T-cell (primary cell): ENCODE measurements at regions not wholly inside any gene's neighbourhood (a gene's known extent, or its start where the extent isn't known, plus 50 kb on each side); places are given as distances from the start of the nearest gene placed in this dataset.

Source experiments
- ATAC-seq, 4 experiments: fragments of 200-7000 bp in 3 of 4; fragments of 150-1000 bp in 1 of 4; cut with Tn5 transposase; replicated peaks in 1 of 4; 1 replicate in 3 of 4; 2 replicates in 1 of 4; pipeline ENCODE4 v1.10.0; 2021; ENCODE audit warnings: moderate library complexity in 3 of 4, mild to moderate bottlenecking in 2 of 4, moderate number of reproducible peaks in 1 of 4
- CTCF ChIA-PET, 2 donors: fragments of 300-600 bp; sonication (Branson Sonifier 250); formaldehyde crosslinking; loops; one replicate each; lab custom pipeline; 2022; ENCODE audit warnings: antibody characterized with exemption in 2 of 2; lab: Charles Lee
- POLR2A ChIA-PET, 2 donors: fragments of 300-600 bp; sonication (Branson Sonifier 250); formaldehyde crosslinking; loops; one replicate each; lab custom pipeline; 2022; ENCODE audit warnings: antibody characterized with exemption in 2 of 2; lab: Charles Lee
- DNase-seq, 35 experiments: peaks; one replicate each; pipeline versions ENCODE4 v3.0.0 to v3.0.0-alpha.2; 2013 to 2023
- H3K27ac ChIP-seq: one replicate; pipeline ENCODE4 v1.5.1; 2013; ENCODE audit warnings: low read length
- H3K27me3 ChIP-seq, 2 experiments: replicated peaks in 1 of 2; 1 replicate in 1 of 2; 2 replicates in 1 of 2; pipeline versions ENCODE4 v1.6.1 to v1.7.0; 2013; ENCODE audit warnings: low read length in 1 of 2, mixed read lengths in 1 of 2; ENCODE audit not compliant: control insufficient read depth in 2 of 2, insufficient read depth in 2 of 2; ENCODE audit errors: extremely low read depth in 1 of 2
- H3K36me3 ChIP-seq, 2 donors: 1 replicate in 1 of 2; 2 replicates in 1 of 2; pipeline versions ENCODE4 v1.6.1 to v1.7.0; 2013; ENCODE audit warnings: low read length in 1 of 2; ENCODE audit not compliant: control insufficient read depth in 2 of 2, insufficient read depth in 1 of 2; ENCODE audit errors: extremely low read depth in 1 of 2
- H3K4me1 ChIP-seq, 2 experiments: 1 replicate in 1 of 2; 2 replicates in 1 of 2; pipeline versions ENCODE4 v1.6.1 to v1.7.0; 2013; ENCODE audit warnings: low read length in 2 of 2, mixed read lengths in 1 of 2; ENCODE audit not compliant: insufficient read depth in 2 of 2, control insufficient read depth in 1 of 2; ENCODE audit errors: extremely low read depth in 1 of 2
- H3K4me3 ChIP-seq, 2 donors: 1 replicate in 1 of 2; 2 replicates in 1 of 2; pipeline versions ENCODE4 v1.5.1 to v1.7.0; 2013; ENCODE audit warnings: mild to moderate bottlenecking in 2 of 2, low read length in 1 of 2, moderate library complexity in 1 of 2; ENCODE audit not compliant: control insufficient read depth in 1 of 2; ENCODE audit errors: extremely low read depth in 1 of 2
- H3K9me3 ChIP-seq: 2 replicates; pipeline ENCODE4 v1.7.0; 2013
- H3K27ac Mint-ChIP-seq, 2 donors: one replicate each; pipeline ENCODE4 v1.8.0; 2020 to 2021; ENCODE audit warnings: mild to moderate bottlenecking in 2 of 2, mixed read lengths in 2 of 2
- H3K27me3 Mint-ChIP-seq, 2 donors: one replicate each; pipeline ENCODE4 v1.8.0; 2021 to 2022; ENCODE audit warnings: mixed read lengths in 2 of 2
- H3K36me3 Mint-ChIP-seq: one replicate; pipeline ENCODE4 v1.8.0; 2021; ENCODE audit warnings: mixed read lengths
- H3K4me1 Mint-ChIP-seq, 3 donors: one replicate each; pipeline ENCODE4 v1.8.0; 2020 to 2022; ENCODE audit warnings: mixed read lengths in 3 of 3, mild to moderate bottlenecking in 1 of 3
- H3K4me3 Mint-ChIP-seq, 3 donors: one replicate each; pipeline ENCODE4 v1.8.0; 2020 to 2022; ENCODE audit warnings: mild to moderate bottlenecking in 3 of 3, mixed read lengths in 3 of 3, moderate library complexity in 3 of 3
- H3K9me3 Mint-ChIP-seq, 3 donors: one replicate each; pipeline ENCODE4 v1.8.0; 2020 to 2022; ENCODE audit warnings: mixed read lengths in 3 of 3
- WGBS: methylation state at CpG from one replicate; pipeline ENCODE4 v1.1.5; 2013; ENCODE audit warnings: missing lambda C conversion rate; ENCODE audit not compliant: insufficient coverage; 5-methylcytosine and 5-hydroxymethylcytosine counted together

DNA sequence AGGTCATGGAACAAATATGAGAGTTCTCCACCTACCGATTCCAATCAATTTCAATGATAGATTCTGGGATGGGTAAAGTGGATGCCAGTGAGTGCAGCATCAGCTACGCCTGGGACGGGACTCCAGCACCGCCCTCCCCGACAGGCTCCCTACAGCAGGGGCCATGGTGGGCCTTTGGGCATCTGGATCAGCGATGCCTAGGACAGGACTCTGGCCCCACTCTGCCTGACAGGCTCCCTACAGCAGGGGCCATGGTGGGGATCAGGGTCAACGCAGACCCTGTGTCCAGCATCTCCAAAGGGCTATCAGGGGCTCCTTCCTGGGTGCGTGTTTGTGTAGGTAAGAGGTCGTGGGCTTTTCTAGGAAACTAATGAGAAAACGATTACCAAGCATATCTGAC, 111.2 kb upstream of the TCERG1L start:
- no peak overlapping the region for H3K4me3 Mint-ChIP-seq
- DNase-seq (no peak), ATAC-seq (no peak)
- Histone ChIP-seq H3K27me3 (peaks cover 0 to 12% of the 10 kb centered on the region in 2 experiments), H3K27ac (no peak overlapping the region), H3K36me3 (no peaks in the 10 kb centered on the region), H3K4me1 (no peaks in the 10 kb centered on the region), H3K9me3 (no peaks in the 10 kb centered on the region), H3K4me3 (no peak overlapping the region)
- H3K27ac Mint-ChIP-seq: no peak overlapping the region
- 90% methylated on average over 6 of the region's 10 CpGs for WGBS
- POLR2A ChIA-PET: no interaction called here
- peaks cover 0 to 6% (median 0%) of the 10 kb centered on the region in 3 donors for H3K9me3 Mint-ChIP-seq
- no peaks in the 10 kb centered on the region for H3K36me3 Mint-ChIP-seq
- no peaks in the 10 kb centered on the region for H3K4me1 Mint-ChIP-seq
- H3K27me3 Mint-ChIP-seq: peaks cover 4 to 10% of the 10 kb centered on the region in 2 donors
- CTCF ChIA-PET: no interaction called here

DNA sequence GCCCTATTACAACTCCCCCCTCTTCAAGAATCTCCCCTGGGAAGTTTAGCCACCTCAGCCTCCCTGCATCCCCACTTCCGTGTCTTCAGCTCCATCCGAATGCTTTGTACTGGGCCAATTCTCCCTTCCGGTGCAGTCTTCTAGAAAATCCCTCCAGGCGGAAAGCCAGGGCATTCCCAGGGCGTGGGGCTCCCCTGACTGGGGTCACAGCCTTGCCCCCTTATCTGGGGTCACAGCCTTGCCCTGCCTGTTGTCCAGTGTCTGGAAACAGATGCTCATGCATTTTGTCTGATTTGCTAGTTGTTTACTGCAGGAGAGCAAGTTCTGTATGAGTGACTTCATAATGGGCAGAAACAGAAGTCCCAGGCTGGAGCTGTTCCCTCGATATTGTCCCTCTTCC, 112.5 kb upstream of the TCERG1L start:
- Histone ChIP-seq H3K4me3 (no peak overlapping the region), H3K27ac (no peak overlapping the region), H3K27me3 (peaks cover 0 to 15% of the 10 kb centered on the region in 2 experiments), H3K4me1 (no peaks in the 10 kb centered on the region), H3K9me3 (no peaks in the 10 kb centered on the region), H3K36me3 (no peaks in the 10 kb centered on the region)
- Mint-ChIP-seq H3K27ac (no peak overlapping the region), H3K36me3 (no peaks in the 10 kb centered on the region), H3K9me3 (peaks cover 0 to 6% (median 0%) of the 10 kb centered on the region in 3 donors), H3K4me1 (no peaks in the 10 kb centered on the region), H3K4me3 (no peak overlapping the region), H3K27me3 (peaks cover 4 to 10% of the 10 kb centered on the region in 2 donors)
- DNase-seq: no peak
- POLR2A ChIA-PET: no interaction called here
- CTCF ChIA-PET: no interaction called here
- no peak for ATAC-seq
- 65% methylated on average over 6 of the region's 6 CpGs for WGBS

DNA sequence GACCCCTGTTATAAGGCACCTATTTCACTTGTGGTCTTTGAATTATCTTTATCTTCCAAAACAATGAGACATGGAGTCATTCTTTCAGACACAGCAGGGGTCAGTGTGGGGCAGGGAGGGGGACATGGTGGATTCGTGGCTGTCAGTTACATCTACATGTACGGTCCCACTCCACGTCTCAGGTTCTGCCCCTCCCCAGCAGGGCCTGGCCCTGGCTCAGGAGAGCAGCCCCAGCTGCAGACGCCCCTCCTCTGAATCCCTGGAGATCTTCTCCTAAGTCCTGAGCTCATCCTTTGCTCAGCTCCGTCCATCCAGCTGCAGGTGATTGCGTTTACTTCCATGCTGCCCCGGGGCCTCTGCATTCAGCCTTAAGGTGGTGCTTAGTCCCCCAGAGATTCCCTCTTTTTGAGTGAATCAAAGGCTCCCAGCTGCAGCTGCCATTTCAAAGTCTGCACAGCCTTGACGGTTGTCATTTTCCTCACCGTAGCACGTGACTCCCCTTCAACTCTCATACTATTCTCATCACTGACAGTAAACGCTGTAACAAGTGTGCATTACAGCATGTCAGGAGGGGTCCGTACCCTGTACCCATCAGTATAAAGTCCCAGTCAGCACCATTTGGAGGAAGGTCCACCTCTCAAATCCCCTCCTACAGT, 113.4 kb upstream of the TCERG1L start:
- DNase-seq (no peak), ATAC-seq (no peak)
- no peaks in the 10 kb centered on the region for H3K4me1 Mint-ChIP-seq
- Histone ChIP-seq H3K27me3 (peaks cover 0 to 21% of the 10 kb centered on the region in 2 experiments), H3K27ac (no peak overlapping the region), H3K36me3 (no peaks in the 10 kb centered on the region), H3K9me3 (no peaks in the 10 kb centered on the region), H3K4me1 (no peaks in the 10 kb centered on the region), H3K4me3 (no peak overlapping the region)
- WGBS: 66% methylated on average over 7 of the region's 12 CpGs
- CTCF ChIA-PET: no interaction called here
- peaks cover 4 to 10% of the 10 kb centered on the region in 2 donors for H3K27me3 Mint-ChIP-seq
- H3K36me3 Mint-ChIP-seq: no peaks in the 10 kb centered on the region
- no peak overlapping the region for H3K27ac Mint-ChIP-seq
- POLR2A ChIA-PET: no interaction called here
- no peak overlapping the region for H3K4me3 Mint-ChIP-seq
- H3K9me3 Mint-ChIP-seq: peaks cover 0 to under 1% (median 0%) of the 10 kb centered on the region in 3 donors

DNA sequence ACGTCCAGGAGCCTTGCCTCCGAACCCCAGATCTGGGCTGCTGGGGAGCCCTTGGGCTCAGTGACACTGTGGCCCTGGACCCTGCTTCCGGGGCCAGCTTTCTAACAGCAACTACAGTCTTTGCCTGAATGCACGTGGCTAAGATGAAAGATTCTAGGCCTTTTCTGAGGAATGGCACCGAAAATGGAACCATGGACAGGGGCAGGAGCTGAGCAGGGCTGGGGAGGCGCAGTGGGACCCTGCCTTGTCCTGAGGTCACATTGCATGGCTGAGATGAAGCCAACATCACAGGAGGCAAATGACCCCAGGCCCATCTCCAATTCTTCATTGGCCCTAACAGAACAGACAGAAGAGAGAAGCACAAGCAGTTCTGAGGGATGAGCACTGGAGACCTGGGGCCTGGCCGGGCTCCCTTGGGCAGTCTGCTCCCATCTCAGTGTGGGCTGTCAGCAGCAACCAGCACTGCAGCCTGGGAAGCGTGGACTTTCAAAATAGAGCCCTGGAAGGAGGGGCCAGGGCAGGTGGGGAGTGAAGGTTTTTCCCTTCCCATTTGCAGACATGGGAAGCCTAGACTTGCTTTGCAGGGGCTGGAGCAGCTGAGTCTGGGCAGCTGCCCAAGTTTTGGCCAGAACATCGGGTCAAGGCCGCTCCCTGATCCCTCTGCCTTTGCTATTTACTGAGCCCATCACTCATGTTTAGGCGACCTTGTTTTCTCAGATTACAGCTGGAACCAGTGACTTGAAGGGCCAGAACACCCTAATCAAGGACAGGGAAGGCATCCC, 114.4 kb upstream of the TCERG1L start:
- Histone ChIP-seq H3K27me3 (peaks cover 0 to 23% of the 10 kb centered on the region in 2 experiments), H3K4me3 (no peak overlapping the region), H3K36me3 (no peaks in the 10 kb centered on the region), H3K4me1 (no peaks in the 10 kb centered on the region), H3K9me3 (no peaks in the 10 kb centered on the region), H3K27ac (no peak overlapping the region)
- Mint-ChIP-seq H3K27ac (no peak overlapping the region), H3K9me3 (no peaks in the 10 kb centered on the region), H3K4me3 (no peak overlapping the region), H3K4me1 (no peaks in the 10 kb centered on the region), H3K27me3 (peaks cover 8 to 14% of the 10 kb centered on the region in 2 donors), H3K36me3 (no peaks in the 10 kb centered on the region)
- ChIA-PET CTCF (no interaction called here), POLR2A (no interaction called here)
- DNase-seq (no peak), ATAC-seq (no peak)
- 67% methylated on average over 9 of the region's 11 CpGs for WGBS

DNA sequence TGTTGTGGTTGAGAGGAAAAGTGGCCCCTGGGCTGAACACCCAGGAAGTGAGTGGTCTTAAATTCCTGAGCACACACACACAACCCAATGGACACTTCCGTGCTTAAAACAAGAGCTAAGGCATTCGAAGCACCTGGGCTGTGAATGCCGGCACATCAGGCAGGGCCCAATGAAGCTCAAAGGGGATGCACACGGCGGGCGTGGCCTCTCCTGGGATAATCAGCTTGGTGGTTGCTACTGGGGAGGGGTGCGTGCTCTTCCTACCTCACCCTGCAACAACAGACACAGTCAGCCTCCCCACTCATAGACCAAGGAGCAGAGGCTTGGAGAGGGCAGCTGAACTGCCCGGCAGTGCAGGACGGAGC, 115.0 kb upstream of the TCERG1L start:
- no peak overlapping the region for H3K27ac ChIP-seq
- H3K27me3 Mint-ChIP-seq: peaks cover 9 to 14% of the 10 kb centered on the region in 2 donors
- H3K9me3 Mint-ChIP-seq: no peaks in the 10 kb centered on the region
- DNase-seq (no peak), ATAC-seq (no peak)
- H3K4me3 ChIP-seq: no peak overlapping the region
- no peaks in the 10 kb centered on the region for H3K36me3 Mint-ChIP-seq
- WGBS: 75% methylated on average over 5 of the region's 9 CpGs
- peaks cover 0 to 23% of the 10 kb centered on the region in 2 experiments for H3K27me3 ChIP-seq
- no peaks in the 10 kb centered on the region for H3K4me1 ChIP-seq
- H3K27ac Mint-ChIP-seq: no peak overlapping the region
- CTCF ChIA-PET: no interaction called here
- H3K36me3 ChIP-seq: no peaks in the 10 kb centered on the region
- H3K4me3 Mint-ChIP-seq: no peak overlapping the region
- no peaks in the 10 kb centered on the region for H3K4me1 Mint-ChIP-seq
- POLR2A ChIA-PET: no interaction called here
- H3K9me3 ChIP-seq: no peaks in the 10 kb centered on the region

DNA sequence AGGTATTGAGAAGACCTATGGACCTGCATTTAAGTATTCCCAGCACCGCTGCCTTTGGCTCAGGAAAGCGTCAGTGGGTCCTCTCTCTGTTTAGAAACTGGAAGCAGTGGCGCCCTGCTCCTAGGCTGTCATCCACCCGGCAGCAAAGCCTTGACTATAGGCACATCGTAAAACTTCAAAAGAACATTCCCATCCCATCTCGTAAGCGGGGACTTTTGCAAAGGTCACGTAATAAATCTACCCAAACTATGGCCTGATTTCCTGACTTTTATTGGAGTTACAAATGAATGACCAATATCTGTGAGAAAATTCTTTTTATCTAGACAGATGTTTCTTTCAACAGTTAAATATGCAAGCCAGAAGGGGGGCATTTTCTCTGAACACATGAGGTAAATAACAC, 115.8 kb upstream of the TCERG1L start:
- Mint-ChIP-seq H3K36me3 (no peaks in the 10 kb centered on the region), H3K4me1 (no peaks in the 10 kb centered on the region), H3K9me3 (no peaks in the 10 kb centered on the region), H3K27me3 (peaks cover 13 to 20% of the 10 kb centered on the region in 2 donors), H3K27ac (no peak overlapping the region), H3K4me3 (no peak overlapping the region)
- 9% methylated on average over 5 of the region's 8 CpGs for WGBS
- POLR2A ChIA-PET: no interaction called here
- no peaks in the 10 kb centered on the region for H3K36me3 ChIP-seq
- no peak overlapping the region for H3K27ac ChIP-seq
- no peak overlapping the region for H3K4me3 ChIP-seq
- no peaks in the 10 kb centered on the region for H3K4me1 ChIP-seq
- ATAC-seq (no peak), DNase-seq (no peak)
- no peaks in the 10 kb centered on the region for H3K9me3 ChIP-seq
- CTCF ChIA-PET: no interaction called here
- peaks cover 0 to 23% of the 10 kb centered on the region in 2 experiments for H3K27me3 ChIP-seq
